HG03039 (cell line): ENCODE measurements at regions not wholly inside any gene's neighbourhood (a gene's known extent, or its start where the extent isn't known, plus 50 kb on each side); places are given as distances from the start of the nearest gene placed in this dataset.
"Not testable (repeated sequence)": the region's sequence is repeated elsewhere in the genome, so short reads cannot be mapped to it uniquely, and the experiment has no call there.

Source experiments
- ATAC-seq: cut with Tn5 transposase; IDR thresholded peaks from one replicate; pipeline ENCODE4 v1.9.1; 2021; ENCODE audit warnings: mild to moderate bottlenecking, moderate library complexity; ENCODE audit not compliant: unreplicated experiment

DNA sequence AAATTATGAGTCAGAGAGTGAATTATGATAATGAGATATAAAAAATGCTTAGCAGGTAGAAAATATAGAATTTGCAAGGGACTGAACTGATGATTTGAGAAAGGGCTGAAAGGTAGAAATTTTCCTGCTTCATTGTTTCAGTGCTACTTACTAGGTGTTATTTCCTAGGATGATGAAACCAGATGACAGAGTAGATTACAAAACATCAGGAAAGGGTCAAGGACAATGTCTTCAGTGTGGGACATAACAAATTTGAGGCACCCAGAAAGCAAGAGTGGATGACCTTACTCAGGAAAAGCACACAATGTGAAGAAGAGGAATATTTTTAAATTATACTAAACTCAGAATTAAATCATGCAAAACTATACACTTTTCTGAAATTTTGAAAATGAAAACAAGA is 102.1 kb downstream of the SHCBP1 start:
- no peak for ATAC-seq

DNA sequence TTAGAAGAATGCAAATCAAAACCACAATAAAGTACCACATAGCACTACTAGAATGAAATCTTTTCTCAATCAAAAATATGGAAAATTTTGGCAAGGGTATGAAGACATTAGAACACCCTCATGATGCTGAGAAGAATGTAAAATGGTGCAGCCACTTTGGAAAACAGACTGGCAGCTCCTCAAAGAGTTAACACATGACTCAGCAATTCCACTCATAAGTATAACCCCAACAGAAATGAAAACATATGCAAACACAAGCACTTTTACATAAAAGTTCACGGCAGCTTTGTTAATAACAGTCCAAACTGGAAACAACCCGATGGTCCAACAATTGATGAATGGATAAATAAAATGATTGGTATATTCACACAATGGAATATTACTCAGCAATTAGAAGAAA is 124.5 kb downstream of the SHCBP1 start:
- ATAC-seq, result no peak

DNA sequence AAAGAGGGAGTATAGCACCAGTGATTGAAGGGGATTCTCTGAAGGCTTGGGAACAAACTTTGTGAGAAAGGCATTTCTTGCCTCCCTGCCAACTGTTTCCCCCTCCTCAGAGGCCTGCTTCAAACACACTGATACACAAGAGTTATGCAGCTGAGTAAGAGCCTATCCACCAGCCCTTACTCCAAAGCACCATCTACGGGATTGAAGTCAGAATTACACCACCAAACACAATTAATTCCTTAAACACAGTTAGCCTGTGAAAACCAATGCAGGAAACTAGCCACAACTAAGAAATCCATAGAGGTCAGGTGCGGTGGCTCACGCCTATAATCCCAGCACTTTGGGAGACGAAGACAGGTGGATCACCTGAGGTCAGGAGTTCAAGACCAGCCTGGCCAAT is 138.3 kb downstream of the SHCBP1 start:
- no peak for ATAC-seq

DNA sequence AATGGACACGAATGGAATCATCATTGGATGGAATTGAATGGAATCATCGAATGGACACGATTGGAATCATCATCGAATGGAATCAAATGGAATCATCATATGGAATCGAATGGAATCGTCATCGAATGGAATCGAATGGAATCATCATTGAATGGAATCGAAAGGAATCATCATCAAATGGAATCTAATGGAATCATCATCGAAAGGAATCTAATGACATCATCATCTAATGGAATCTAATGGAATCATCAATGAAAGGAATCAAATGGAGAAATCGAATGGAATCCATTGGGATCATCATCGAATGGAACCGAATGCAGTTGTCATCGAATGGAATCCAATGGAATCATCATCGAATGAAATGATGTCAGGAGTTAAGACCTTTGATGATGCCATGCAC is 154.9 kb downstream of the SHCBP1 start:
- ATAC-seq, result no peak

DNA sequence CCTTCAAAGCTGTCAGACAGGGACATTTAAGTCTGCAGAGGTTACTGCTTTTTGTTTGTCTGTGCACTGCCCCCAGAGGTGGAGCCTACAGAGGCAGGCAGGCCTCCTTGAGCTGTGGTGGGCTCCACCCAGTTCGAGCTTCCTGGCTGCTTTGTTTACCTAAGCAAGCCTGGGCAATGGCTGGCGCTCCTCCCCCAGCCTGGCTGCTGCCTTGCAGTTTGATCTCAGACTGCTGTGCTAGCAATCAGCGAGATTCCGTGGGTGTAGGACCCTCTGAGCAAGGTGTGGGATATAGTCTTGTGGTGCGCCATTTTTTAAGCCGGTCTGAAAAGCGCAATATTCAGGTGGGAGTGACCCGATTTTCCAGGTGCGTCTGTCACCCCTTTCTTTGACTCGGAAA is 166.4 kb downstream of the SHCBP1 start:
- ATAC-seq, result not testable (repeated sequence)

DNA sequence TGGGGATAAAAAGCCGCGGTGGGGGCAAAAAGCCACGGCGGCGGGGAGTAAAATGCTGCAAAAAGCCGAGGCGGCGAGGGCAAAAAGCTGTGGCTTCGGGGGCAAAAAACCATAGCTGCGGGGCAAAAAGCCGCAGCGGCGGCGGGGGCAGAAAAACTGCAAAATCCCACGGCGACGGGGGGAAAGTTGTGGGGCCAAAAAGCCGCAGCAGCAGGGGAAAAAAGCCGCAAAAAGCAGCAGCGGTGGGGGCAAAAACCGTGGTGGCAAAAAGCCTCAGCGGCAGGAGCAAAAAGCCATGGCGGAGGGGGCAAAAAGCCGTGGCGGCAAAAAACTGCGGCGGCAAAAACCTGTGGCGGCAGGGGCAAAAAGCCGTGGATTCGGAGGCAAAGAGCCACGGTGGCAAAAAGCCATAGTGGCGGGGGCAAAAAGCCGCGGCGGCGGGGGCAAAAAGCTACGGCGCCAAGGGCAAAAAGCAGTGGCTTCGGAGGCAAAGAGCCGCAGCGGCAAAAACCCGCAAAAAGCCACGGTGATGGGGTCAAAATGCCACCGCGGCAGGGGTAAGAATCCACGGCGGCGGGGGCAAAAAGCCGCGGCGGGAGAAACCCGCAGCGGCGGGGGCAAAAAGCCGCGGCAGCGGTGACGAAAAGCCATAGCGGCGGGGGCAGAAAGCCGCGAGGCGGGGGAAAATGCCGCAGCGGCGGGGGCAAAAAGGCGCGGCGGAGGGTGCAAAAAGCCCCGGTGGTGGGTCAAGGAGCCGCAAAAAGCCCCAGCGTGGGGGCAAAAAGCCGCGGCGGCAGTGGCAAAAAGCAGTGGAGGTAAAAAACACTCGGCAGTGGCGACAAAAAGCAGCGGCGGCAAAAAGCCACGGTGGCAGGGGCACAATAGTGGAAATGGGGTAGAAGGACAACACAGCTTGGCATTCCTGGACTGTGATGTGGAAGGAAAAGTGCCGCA is 192.8 kb downstream of the SHCBP1 start:
- no peak for ATAC-seq

DNA sequence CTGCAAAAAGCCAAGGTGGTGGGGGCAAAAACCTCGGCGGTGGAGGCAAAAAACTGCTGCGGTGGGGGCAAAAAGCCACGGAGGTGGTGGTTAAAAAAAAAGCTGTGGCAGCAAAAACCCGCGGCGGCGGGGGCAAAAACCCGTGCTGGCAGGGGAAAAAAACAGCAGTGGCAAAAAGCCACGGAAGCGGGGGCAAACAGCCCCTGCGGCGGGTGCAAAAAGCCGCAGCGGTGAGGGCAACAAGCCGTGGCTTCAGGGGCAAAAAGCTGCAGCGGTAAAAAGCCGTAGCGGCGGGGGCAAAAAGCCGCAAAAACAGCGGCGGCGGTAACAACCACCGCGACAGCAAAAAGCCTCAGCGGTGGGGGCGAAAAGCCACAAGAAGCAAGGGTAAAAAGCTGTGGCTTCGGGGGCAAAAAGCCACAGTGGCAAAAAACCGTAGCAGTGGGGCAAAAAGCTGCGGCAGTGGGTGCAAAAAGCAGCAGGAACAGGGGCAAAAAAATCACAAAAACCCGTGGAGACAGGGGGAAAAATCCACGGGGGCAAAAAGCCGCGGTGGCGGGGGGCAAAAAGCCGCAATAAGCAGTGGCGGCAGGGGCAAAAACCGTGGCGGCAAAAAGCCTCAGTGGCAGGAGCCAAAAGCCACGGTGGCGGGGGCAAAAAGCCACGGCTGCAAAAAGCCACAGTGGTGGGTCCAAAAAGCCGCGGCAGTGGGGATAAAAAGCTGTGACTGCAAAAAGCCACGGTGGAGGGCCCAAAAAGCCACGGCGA is 193.7 kb downstream of the SHCBP1 start:
- ATAC-seq, result no peak

DNA sequence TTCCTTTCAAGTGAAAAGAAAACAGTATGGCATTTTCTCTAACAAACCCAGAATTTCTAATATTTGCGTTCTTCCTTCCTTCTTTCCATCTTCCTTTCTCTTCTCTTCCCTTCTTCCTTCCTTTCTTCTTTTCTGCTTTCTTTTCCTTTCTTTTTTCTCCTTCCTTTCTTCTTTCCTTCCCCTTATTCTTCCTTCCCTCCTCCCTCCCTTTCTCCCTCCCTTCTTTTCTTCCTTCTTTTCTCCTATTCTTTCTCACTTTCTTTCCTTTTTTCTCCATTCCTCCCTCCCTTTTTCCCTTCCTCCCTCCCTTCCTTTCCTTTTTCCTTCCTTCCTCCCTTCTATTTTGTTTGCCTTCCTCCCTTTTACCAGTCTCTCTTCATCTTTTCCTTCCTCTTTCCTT is 194.8 kb downstream of the SHCBP1 start:
- ATAC-seq, result no peak

DNA sequence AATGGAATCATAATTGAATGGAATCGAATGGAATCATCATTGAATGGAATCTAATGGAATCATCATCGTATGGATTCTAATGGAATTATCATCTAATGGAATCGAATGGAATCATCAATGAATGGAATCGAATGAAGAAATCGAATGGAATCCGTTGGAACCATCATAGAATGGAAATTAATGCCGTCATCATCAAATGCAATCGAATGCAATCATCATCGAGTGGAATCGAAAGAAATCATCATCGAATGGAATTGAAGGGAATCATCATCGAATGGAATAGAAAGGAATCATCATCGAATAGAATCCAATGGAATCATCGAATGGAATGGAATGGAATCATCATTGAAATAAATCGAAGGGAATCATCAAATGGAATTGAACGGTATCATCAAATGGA is 217.2 kb downstream of the SHCBP1 start:
- no peak for ATAC-seq

DNA sequence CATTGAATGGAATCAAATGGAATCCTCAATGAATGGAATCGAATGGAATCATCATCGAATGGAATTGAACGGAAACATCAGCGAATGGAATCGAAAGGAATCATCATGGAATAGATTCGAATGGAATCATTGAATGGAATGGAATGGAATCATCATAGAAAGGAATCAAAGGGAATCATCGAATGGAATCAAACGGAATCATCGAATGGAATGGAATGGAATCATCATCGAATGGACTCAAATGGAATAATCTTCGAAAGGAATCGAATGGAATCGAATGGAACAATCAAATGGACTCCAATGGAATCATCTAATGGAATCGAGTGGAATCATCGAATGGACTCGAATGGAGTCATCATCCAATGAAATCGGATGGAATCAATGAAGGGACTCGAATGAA is 222.6 kb downstream of the SHCBP1 start:
- not testable (repeated sequence) for ATAC-seq

DNA sequence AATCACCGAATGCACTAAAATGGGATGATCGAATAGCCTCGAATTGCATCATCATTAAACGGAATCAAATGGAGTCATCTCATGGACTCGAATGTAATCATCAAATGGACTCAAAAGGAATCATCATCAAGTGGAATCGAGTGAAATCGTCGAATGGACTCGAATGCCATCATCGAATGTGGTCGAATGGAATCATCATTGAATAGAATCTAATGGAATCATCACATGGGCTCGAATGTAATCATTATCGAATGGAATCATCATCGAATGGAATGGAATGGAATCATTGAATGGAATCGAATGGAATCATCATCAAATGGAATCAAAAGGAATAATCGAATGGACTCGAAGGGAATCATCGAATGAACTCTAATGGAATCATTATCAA is 224.3 kb downstream of the SHCBP1 start:
- not testable (repeated sequence) for ATAC-seq

DNA sequence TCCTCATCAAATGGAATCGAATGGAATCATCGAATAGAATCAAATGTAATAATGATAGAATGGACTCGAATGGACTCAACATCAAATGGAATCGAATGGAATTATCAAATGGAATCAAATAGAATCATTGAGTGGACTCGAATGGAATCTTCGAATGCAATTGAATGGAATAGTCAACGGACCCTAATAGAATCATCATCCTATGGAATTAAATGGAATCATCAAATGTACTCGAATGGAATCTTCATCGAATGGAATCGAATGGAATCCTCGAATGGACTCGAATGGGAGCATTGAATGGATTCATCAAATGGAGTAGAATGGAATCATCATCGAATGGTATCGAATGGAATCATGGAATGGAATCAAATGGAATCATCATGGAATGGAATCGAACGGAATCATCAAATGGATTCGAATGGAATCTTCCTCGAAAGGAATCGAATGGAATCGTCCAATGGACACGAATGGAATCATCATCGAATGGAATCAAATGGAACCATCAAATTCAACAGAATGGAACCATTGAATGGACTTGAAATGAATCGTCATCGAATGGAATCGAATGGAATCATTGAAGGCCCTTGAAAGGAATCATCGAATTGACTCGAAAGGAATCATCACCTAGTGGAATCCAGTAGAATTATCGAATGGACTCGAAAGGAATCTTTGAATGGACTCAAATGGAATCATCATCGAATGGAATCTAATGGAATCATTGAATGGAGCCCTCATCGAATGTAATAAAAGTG is 224.9 kb downstream of the SHCBP1 start:
- not testable (repeated sequence) for ATAC-seq

DNA sequence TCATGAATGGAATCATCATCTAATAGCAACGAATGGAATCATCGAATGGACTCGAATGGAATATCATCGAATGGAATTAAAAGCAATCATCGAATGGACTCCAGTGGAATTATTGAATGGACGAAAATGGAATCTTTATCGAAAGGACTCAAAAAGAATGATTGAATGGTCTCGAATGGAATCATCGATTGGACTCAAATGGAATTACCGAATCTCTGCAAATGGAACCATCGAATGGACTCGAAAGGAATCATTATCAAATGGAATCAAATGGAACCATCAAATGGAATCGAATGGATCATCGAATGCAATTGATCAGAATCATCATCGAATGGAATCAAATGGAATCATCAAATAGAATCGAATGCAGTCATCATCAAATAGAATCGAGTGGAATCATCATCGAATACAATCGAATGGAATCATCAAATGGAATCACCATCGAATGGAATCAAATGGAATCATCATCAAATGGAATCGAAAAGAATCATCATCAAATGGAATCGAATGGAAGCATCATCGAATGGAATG is 225.7 kb downstream of the SHCBP1 start:
- ATAC-seq, result not testable (repeated sequence)

DNA sequence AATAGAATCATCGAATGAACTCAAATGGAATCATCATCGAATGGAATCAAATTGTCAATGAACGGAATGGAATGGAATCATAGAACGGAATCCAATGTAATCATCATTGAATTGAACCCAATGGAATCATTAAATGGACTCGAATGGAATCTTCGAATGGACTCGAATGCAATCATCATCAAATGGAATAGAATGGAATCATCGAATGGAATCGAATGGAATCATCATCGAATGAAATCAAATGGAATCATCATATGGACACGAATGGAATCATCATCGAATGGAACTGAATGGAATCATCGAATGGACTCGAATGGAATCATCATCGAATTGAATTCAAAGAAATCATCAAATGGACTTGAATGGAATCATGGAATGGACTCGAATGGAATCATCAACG is 226.2 kb downstream of the SHCBP1 start:
- not testable (repeated sequence) for ATAC-seq

DNA sequence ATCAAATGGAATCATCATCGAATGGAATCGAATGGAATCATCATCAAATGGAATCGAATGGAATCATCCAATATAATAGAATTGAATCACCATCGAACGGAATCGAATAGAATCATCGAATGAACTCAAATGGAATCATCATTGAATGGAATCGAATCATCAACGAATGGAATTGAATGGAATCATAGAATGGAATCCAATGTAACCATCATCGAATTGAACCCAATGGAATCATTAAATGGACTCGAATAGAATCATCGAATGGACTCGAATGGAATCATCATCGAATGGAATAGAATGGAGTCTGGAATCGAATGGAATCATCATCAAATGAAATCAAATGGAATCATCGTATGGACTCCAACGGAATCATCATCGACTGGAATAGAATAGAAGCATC is 227.0 kb downstream of the SHCBP1 start:
- not testable (repeated sequence) for ATAC-seq

DNA sequence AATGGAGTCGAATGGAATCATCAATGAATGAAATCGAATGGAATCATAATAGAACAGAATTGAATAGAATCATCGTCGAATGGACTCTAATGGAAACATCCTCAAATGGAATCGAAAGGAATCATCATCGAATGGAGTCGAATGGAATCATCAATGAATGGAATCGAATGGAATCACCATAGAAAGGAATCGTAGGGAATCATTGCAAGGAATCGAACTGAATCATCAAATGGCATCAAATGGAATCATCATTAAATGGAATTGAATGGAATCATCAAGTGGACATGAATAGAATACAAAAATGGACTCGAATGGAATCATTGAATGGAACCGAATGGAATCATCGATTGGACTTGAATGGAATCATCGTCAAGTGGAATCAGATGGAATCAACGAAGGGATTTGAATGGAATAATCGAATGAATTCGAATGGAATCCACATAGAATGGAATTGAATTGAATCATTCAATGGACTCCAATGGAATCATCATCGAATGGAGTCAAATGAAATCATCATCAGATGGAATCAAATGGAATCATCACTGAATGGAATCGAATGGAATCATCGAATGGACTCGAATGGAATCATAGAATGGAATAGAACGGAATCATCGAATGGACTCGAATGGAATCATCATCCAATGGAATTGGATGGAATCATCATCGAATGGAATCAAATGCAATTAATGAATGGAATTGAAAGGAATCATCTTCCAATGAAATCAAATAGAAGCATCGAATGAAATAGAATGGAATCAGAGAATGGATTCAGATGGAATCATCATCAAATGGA is 228.1 kb downstream of the SHCBP1 start:
- not testable (repeated sequence) for ATAC-seq

DNA sequence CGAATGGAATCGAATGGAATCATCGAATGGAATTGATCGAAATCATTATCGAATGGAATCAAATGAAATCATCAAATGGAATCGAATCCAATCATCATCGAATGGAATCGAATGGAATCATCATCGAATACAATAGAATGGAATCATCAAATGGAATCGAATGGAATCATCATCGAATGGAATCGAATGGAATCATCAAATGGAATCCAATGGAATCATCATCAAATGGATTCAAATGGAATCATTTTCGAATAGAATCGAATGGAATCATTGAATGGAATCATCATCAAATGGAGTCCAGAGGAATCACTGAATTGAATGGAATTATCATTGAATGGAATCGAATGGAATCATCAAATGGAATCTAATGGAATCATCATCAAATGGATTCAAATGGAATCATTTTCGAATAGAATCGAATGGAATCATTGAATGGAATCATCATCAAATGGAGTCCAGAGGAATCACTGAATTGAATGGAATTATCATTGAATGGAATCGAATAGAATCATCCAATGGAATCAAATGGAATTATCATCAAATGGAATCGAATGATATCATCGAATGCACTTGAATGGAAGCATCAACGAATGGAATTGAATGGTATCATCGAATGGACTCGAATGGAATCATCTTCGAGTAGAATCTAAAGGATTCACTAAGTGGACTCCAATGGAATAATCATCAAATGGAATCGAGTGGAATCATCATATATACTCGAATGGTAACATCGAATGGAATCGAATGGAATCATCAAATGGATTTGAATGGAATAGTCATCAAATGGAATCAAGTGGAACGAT is 230.3 kb downstream of the SHCBP1 start:
- ATAC-seq, result not testable (repeated sequence)

DNA sequence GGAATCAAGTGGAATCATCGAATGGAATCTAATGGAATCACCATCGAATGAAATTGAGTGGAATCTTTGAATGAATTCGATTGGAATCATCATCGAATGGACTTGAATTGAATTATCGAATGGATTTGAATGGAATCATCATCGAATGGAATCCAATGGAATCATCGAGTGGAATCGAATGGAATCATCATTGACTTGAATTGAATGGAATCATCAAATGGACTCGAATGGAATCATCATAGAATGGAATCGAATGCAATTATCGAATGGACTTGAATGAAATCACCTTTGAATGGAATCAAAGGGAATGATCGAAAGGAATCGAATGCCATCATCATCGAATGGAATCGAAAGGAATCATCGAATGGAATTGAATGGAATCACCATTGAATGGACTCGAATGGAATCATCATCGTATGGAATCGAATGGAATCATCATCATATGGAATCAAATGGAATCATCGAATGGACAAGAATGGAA is 231.6 kb downstream of the SHCBP1 start:
- ATAC-seq, result not testable (repeated sequence)

DNA sequence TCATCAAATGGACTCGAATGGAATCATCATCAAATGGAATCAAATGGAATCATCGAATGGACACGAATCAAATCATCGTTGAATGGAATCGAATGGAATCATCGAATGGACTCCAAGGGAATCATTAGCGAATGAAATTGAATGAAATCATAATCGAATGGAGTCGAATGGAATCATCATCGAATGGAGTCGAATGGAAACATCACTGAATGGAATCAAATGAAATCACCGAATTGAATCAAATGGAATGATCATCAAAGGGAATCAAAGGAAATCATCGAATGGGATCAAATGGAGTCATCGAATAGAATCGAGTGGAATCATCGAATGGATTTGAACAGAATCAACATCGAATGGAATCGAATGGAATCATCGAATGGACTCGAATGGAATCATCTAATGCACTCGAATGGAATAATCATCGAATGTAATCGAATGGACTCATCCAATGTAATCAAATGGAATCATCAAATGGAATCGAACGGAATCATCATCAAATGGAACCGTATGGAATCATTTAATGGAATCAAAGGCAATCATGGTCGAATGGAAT is 232.2 kb downstream of the SHCBP1 start:
- not testable (repeated sequence) for ATAC-seq
